HG02571 (cell line): ENCODE measurements at regions not wholly inside any gene's neighbourhood (a gene's known extent, or its start where the extent isn't known, plus 50 kb on each side); places are given as distances from the start of the nearest gene placed in this dataset.
"Not testable (repeated sequence)": the region's sequence is repeated elsewhere in the genome, so short reads cannot be mapped to it uniquely, and the experiment has no call there.

Source experiments
- ATAC-seq: cut with Tn5 transposase; IDR thresholded peaks from one replicate; pipeline ENCODE4 v1.9.1; 2021; ENCODE audit warnings: mild to moderate bottlenecking, moderate library complexity; ENCODE audit not compliant: unreplicated experiment

GRCh38 chr21:14058566-14058965 is 152.2 kb downstream of the LIPI start:
- ATAC-seq = no peak

GRCh38 chr21:14057841-14058481 is 152.8 kb downstream of the LIPI start:
- not testable (repeated sequence) for ATAC-seq

GRCh38 chr21:14057313-14057712 is 153.4 kb downstream of the LIPI start:
- ATAC-seq = no peak

- ATAC-seq = no peak
Observed at GRCh38 chr21:14056771-14057191, 154.0 kb downstream of the LIPI start.

GRCh38 chr21:14055746-14056515 is 154.8 kb downstream of the LIPI start:
- ATAC-seq = not testable (repeated sequence)

- ATAC-seq = no peak
Observed at GRCh38 chr21:14054682-14055081, 156.1 kb downstream of the LIPI start.

- ATAC-seq = no peak
Observed at GRCh38 chr21:14050121-14050520, 160.6 kb downstream of the LIPI start.

- ATAC-seq = no peak
Observed at GRCh38 chr21:14046401-14046800, 164.4 kb downstream of the LIPI start.

GRCh38 chr21:14040386-14040785 is 170.4 kb downstream of the LIPI start:
- ATAC-seq = no peak

GRCh38 chr21:14028619-14029018 is 182.1 kb downstream of the LIPI start:
- not testable (repeated sequence) for ATAC-seq

- peak; percentile 100 for ATAC-seq
Observed at GRCh38 chr21:14027235-14027869, 183.4 kb downstream of the LIPI start.

GRCh38 chr21:14020108-14020507 is 190.6 kb downstream of the LIPI start:
- ATAC-seq = peak; percentile 51

- ATAC-seq = not testable (repeated sequence)
Observed at GRCh38 chr21:14015841-14016240, 194.9 kb downstream of the LIPI start.

- not testable (repeated sequence) for ATAC-seq
Observed at GRCh38 chr21:14013623-14014498, 196.9 kb downstream of the LIPI start.

GRCh38 chr21:14013056-14013603 is 197.6 kb downstream of the LIPI start:
- no peak for ATAC-seq

- ATAC-seq = no peak
Observed at GRCh38 chr21:14012409-14012808, 198.3 kb downstream of the LIPI start.

GRCh38 chr21:14011751-14012150 is 199.0 kb downstream of the LIPI start:
- not testable (repeated sequence) for ATAC-seq

- not testable (repeated sequence) for ATAC-seq
Observed at GRCh38 chr21:14011149-14011548, 199.6 kb downstream of the LIPI start.

- no peak for ATAC-seq
Observed at GRCh38 chr21:14010729-14011128, 200.0 kb downstream of the LIPI start.

GRCh38 chr21:14009990-14010389 is 200.8 kb downstream of the LIPI start:
- ATAC-seq = not testable (repeated sequence)
